ENCODE measurements at regions not wholly inside any gene's neighbourhood (a gene's known extent, or its start where the extent isn't known, plus 50 kb on each side); places are given as distances from the start of the nearest gene placed in this dataset.

GRCh38 chr15:51156957-51157356 lies 62.3 kb upstream of the TNFAIP8L3 start:
- H3K79me2 ChIP-seq (ENCODE audit: control insufficient read depth, insufficient read depth, low read length) = no peaks in the 10 kb centered on the region
- no peak for FAIRE-seq
- no peak overlapping the region for H3K4me3 ChIP-seq (replicated peaks in 1 of 3; ENCODE audit: insufficient read depth in 1 of 3, low read depth in 1 of 3, low read length in 3 of 3)
- DNase-seq (ENCODE audit: low read depth, low spot score) = no peak
- ChIA-PET CTCF (interaction anchor here (1.1 kb wide), 1 partner anchor 36 kb away, joined by 4 read pairs; no protein-coding TSS in a partner anchor), POLR2A (no interaction called here)
- H3K9me1 ChIP-seq (replicated peaks; ENCODE audit: control insufficient read depth, extremely low read depth, insufficient read depth, low read length) = no peaks in the 10 kb centered on the region
- TF ChIP-seq POLR2A (IDR thresholded peaks at IDR 0.05; ENCODE audit: low read depth, low read length) (no peak), FOS (IDR thresholded peaks at IDR 0.05; ENCODE audit: borderline replicate concordance, insufficient read depth, low read length) (no peak), EZH2 (IDR thresholded peaks at IDR 0.05; ENCODE audit: borderline replicate concordance, low read depth, low read length, severe bottlenecking) (no peak), GATA2 (IDR thresholded peaks at IDR 0.05; ENCODE audit: insufficient read depth, insufficient read length, low read depth, low read length) (no peak), JUN (IDR thresholded peaks at IDR 0.05; ENCODE audit: borderline replicate concordance, insufficient read depth, insufficient read length, low read depth) (no peak)
- TF ChIP-seq, protein P1, sequence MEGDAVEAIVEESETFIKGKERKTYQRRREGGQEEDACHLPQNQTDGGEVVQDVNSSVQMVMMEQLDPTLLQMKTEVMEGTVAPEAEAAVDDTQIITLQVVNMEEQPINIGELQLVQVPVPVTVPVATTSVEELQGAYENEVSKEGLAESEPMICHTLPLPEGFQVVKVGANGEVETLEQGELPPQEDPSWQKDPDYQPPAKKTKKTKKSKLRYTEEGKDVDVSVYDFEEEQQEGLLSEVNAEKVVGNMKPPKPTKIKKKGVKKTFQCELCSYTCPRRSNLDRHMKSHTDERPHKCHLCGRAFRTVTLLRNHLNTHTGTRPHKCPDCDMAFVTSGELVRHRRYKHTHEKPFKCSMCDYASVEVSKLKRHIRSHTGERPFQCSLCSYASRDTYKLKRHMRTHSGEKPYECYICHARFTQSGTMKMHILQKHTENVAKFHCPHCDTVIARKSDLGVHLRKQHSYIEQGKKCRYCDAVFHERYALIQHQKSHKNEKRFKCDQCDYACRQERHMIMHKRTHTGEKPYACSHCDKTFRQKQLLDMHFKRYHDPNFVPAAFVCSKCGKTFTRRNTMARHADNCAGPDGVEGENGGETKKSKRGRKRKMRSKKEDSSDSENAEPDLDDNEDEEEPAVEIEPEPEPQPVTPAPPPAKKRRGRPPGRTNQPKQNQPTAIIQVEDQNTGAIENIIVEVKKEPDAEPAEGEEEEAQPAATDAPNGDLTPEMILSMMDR (IDR thresholded peaks at IDR 0.05; ENCODE audit: extremely low read depth in 1 of 2, insufficient read depth in 1 of 2, low read depth in 1 of 2, low read length in 2 of 2) = no peak
- TF ChIP-seq, protein P2, sequence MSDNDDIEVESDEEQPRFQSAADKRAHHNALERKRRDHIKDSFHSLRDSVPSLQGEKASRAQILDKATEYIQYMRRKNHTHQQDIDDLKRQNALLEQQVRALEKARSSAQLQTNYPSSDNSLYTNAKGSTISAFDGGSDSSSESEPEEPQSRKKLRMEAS (IDR thresholded peaks at IDR 0.05; ENCODE audit: insufficient read depth, insufficient read length) = no peak
- BruUV-seq (replicated peaks) = no TSS peak
- H3K9ac ChIP-seq (replicated peaks; ENCODE audit: extremely low read depth, insufficient read depth, low read length) = no peak overlapping the region
- no peak overlapping the region for H3K4me2 ChIP-seq (ENCODE audit: insufficient read depth, low read length)
- no peaks in the 10 kb centered on the region for H3K9me3 ChIP-seq (replicated peaks; ENCODE audit: control insufficient read depth, insufficient read depth, low read length)
- no peaks in the 10 kb centered on the region for H3K4me1 ChIP-seq (ENCODE audit: control insufficient read depth, extremely low read depth, insufficient read depth, low read length)
- dilution Hi-C loops (cut with MboI; ENCODE audit: extremely low pct_ligation_motif_present, low sequenced_read_pairs) = no loop called here
- H2AFZ ChIP-seq (ENCODE audit: low read depth, low read length) = no peak overlapping the region
- H4K20me1 ChIP-seq (replicated peaks; ENCODE audit: control insufficient read depth, extremely low read depth, insufficient read depth, low read length) = no peaks in the 10 kb centered on the region
- H3K27ac ChIP-seq (ENCODE audit: insufficient read depth, low read depth, low read length) = no peak overlapping the region
- peaks cover 2 to 9% of the 10 kb centered on the region in 2 experiments for H3K27me3 ChIP-seq (ENCODE audit: control insufficient read depth in 2 of 2, insufficient read depth in 2 of 2, low read length in 2 of 2)
- intact Hi-C loops (cut with micrococcal nuclease) = no loop called here
- no peaks in the 10 kb centered on the region for H3K36me3 ChIP-seq (ENCODE audit: control insufficient read depth in 2 of 2, extremely low read depth in 1 of 2, insufficient read depth in 2 of 2, low read length in 2 of 2)
